Panc1 (cell line): ENCODE measurements at regions not wholly inside any gene's neighbourhood (a gene's known extent, or its start where the extent isn't known, plus 50 kb on each side); places are given as distances from the start of the nearest gene placed in this dataset.

ENCODE experiments used
- CTCF ChIP-seq: fragments of 450-650 bp; IDR thresholded peaks from 2 replicates; pipeline ENCODE4 v1.5.1; 2017; ENCODE audit warnings: mild to moderate bottlenecking
- POLR2AphosphoS5 ChIP-seq: IDR thresholded peaks from 2 replicates; pipeline ENCODE4 v1.6.1; 2012; ENCODE audit warnings: mild to moderate bottlenecking, low read depth, low read length, moderate library complexity
- REST ChIP-seq, 2 experiments: IDR thresholded peaks; 2 replicates each; pipeline ENCODE4 v1.6.1; 2011 to 2012; ENCODE audit warnings: low read depth in 2 of 2, control low read depth in 1 of 2, low read length in 1 of 2, mild to moderate bottlenecking in 1 of 2, moderate library complexity in 1 of 2; ENCODE audit not compliant: insufficient read depth in 1 of 2
- SIN3A ChIP-seq: IDR thresholded peaks from 2 replicates; pipeline ENCODE4 v1.6.1; 2012; ENCODE audit warnings: low read depth, mild to moderate bottlenecking, low read length, moderate library complexity, borderline replicate concordance; ENCODE audit not compliant: insufficient read depth
- TCF7L2 ChIP-seq: IDR thresholded peaks from 2 replicates; pipeline ENCODE4 v1.6.1; 2011; ENCODE audit warnings: mild to moderate bottlenecking, low read depth, low read length, inconsistent platforms

GRCh38 chr10:78727251-78727650 lies 341.5 kb upstream of the ZMIZ1 start:
- no peak for TF ChIP-seq SIN3A
- TF ChIP-seq CTCF, result no peak
- peak; percentile 48 to 58; a peak in 1 of 4 replicates for TF ChIP-seq REST (IDR thresholded peaks at IDR 0.05; ENCODE audit: insufficient read depth in 1 of 2, low read depth in 2 of 2, low read length in 1 of 2)
- no peak for TF ChIP-seq POLR2AphosphoS5
- TF ChIP-seq TCF7L2, result no peak
